KMS-11 (cell line): ENCODE measurements at regions not wholly inside any gene's neighbourhood (a gene's known extent, or its start where the extent isn't known, plus 50 kb on each side); places are given as distances from the start of the nearest gene placed in this dataset.

Source experiments
- H2AFZ ChIP-seq: fragments of 200-600 bp; sonication (generic); 2 replicates; pipeline ENCODE4 v1.6.1; 2016; ENCODE audit warnings: antibody characterized with exemption, mixed run types, low read depth
- H3K27ac ChIP-seq: fragments of 200-600 bp; sonication (generic); 2 replicates; pipeline ENCODE4 v1.6.1; 2016; ENCODE audit warnings: mild to moderate bottlenecking, mixed run types
- H3K27me3 ChIP-seq: fragments of 200-600 bp; sonication (generic); 2 replicates; pipeline ENCODE4 v1.6.1; 2017; ENCODE audit warnings: mild to moderate bottlenecking, low read depth, mixed run types, moderate library complexity; ENCODE audit not compliant: insufficient read depth
- H3K36me3 ChIP-seq: fragments of 200-600 bp; sonication (generic); 2 replicates; pipeline ENCODE4 v1.6.1; 2017; ENCODE audit warnings: mild to moderate bottlenecking, mixed run types; ENCODE audit not compliant: insufficient read depth
- H3K4me1 ChIP-seq: fragments of 200-600 bp; sonication (generic); 2 replicates; pipeline ENCODE4 v1.6.1; 2016; ENCODE audit warnings: mild to moderate bottlenecking, low read depth, mixed run types; ENCODE audit not compliant: poor library complexity, severe bottlenecking
- H3K4me2 ChIP-seq: fragments of 200-600 bp; sonication (generic); 2 replicates; pipeline ENCODE4 v1.7.0; 2016; ENCODE audit warnings: mild to moderate bottlenecking, mixed run types
- H3K4me3 ChIP-seq: fragments of 200-600 bp; sonication (generic); IDR thresholded peaks from 2 replicates; pipeline ENCODE4 v1.6.1; 2017; ENCODE audit warnings: low read depth, low read length, mixed read lengths; ENCODE audit not compliant: insufficient read depth
- H3K79me2 ChIP-seq: fragments of 200-600 bp; sonication (generic); 2 replicates; pipeline ENCODE4 v1.6.1; 2016; ENCODE audit warnings: low read depth, mixed run types; ENCODE audit not compliant: insufficient read depth
- H3K9ac ChIP-seq: fragments of 200-600 bp; sonication (generic); 2 replicates; pipeline ENCODE4 v1.6.1; 2016; ENCODE audit warnings: mild to moderate bottlenecking, mixed run types
- H4K20me1 ChIP-seq: fragments of 200-600 bp; sonication (generic); 2 replicates; pipeline ENCODE4 v1.6.1; 2016; ENCODE audit warnings: mild to moderate bottlenecking, mixed run types; ENCODE audit not compliant: insufficient read depth
- TF ChIP-seq, protein P1 (sequence below): fragments of 200-600 bp; sonication (generic); conservative IDR thresholded peaks from 2 replicates; pipeline ENCODE4 v1.6.1; 2017; ENCODE audit warnings: low read depth, mild to moderate bottlenecking, antibody characterized with exemption, low read length, moderate library complexity, mixed read lengths

GRCh38 chr10:44311563-44312051, 73.3 kb downstream of the CXCL12 start:
- H3K79me2 ChIP-seq, result no peaks in the 10 kb centered on the region
- TF ChIP-seq, protein P1, sequence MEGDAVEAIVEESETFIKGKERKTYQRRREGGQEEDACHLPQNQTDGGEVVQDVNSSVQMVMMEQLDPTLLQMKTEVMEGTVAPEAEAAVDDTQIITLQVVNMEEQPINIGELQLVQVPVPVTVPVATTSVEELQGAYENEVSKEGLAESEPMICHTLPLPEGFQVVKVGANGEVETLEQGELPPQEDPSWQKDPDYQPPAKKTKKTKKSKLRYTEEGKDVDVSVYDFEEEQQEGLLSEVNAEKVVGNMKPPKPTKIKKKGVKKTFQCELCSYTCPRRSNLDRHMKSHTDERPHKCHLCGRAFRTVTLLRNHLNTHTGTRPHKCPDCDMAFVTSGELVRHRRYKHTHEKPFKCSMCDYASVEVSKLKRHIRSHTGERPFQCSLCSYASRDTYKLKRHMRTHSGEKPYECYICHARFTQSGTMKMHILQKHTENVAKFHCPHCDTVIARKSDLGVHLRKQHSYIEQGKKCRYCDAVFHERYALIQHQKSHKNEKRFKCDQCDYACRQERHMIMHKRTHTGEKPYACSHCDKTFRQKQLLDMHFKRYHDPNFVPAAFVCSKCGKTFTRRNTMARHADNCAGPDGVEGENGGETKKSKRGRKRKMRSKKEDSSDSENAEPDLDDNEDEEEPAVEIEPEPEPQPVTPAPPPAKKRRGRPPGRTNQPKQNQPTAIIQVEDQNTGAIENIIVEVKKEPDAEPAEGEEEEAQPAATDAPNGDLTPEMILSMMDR, result no peak
- H3K4me2 ChIP-seq, result peak overlapping the region; percentile 36
- no peak overlapping the region for H3K4me3 ChIP-seq
- H3K4me1 ChIP-seq, result peaks cover 4% of the 10 kb centered on the region
- H3K27me3 ChIP-seq, result no peaks in the 10 kb centered on the region
- H3K36me3 ChIP-seq, result no peaks in the 10 kb centered on the region
- H3K27ac ChIP-seq, result no peak overlapping the region
- peak overlapping the region; percentile 66 for H2AFZ ChIP-seq
- H3K9ac ChIP-seq, result no peak overlapping the region; the same call in 1 of the 2 replicates
- H4K20me1 ChIP-seq, result no peaks in the 10 kb centered on the region

GRCh38 chr10:44310762-44311562, 73.9 kb downstream of the CXCL12 start:
- H3K36me3 ChIP-seq, result no peaks in the 10 kb centered on the region
- TF ChIP-seq, protein P1, result peak; percentile 56
- H3K27me3 ChIP-seq, result no peaks in the 10 kb centered on the region
- peaks cover 4% of the 10 kb centered on the region for H3K4me1 ChIP-seq
- H3K4me2 ChIP-seq, result peak overlapping the region; percentile 36
- no peak overlapping the region for H3K27ac ChIP-seq
- no peaks in the 10 kb centered on the region for H4K20me1 ChIP-seq
- H3K4me3 ChIP-seq, result no peak overlapping the region
- peak overlapping the region; percentile 6; the same call in 1 of the 2 replicates for H3K9ac ChIP-seq
- H2AFZ ChIP-seq, result peak overlapping the region; percentile 66
- H3K79me2 ChIP-seq, result no peaks in the 10 kb centered on the region

GRCh38 chr10:44309939-44310761, 74.7 kb downstream of the CXCL12 start:
- Histone ChIP-seq H3K27ac (no peak overlapping the region), H3K4me2 (peak overlapping the region; percentile 36; the same call in 1 of the 2 replicates), H3K4me3 (no peak overlapping the region), H3K27me3 (no peaks in the 10 kb centered on the region), H4K20me1 (no peaks in the 10 kb centered on the region), H3K36me3 (no peaks in the 10 kb centered on the region), H3K9ac (0 out of 2 replicates have a peak overlapping the region, but pooled peaks have one; percentile 6), H2AFZ (peak overlapping the region; percentile 66), H3K4me1 (peaks cover 4% of the 10 kb centered on the region), H3K79me2 (no peaks in the 10 kb centered on the region)
- TF ChIP-seq, protein P1, result no peak

DNA sequence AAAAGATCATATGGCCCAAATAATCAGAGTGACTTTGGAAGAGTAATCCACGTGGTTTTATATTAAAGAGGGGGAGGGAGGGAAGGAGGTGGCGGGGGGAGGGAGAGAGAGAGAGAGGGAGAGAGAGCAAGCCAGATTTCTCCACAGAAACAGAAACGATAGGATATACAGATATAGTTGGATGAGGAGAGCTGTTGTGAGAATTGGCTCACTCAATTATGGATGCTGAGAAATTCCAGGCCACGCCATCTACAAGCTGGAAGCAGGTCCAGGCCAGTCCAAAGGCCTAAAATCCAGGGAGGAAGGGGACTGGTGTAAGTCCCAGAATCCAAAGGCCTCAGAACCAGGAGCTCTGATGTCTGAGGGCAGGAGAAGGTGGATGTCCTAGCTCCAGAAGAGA, 75.5 kb downstream of the CXCL12 start:
- H2AFZ ChIP-seq, result no peak overlapping the region
- TF ChIP-seq, protein P1, result no peak

More for the DNA sequence above, 75.5 kb downstream of the CXCL12 start:
- Histone ChIP-seq H3K4me1 (peaks cover 4% of the 10 kb centered on the region), H3K4me3 (no peak overlapping the region), H3K79me2 (no peaks in the 10 kb centered on the region), H3K4me2 (no peak overlapping the region), H4K20me1 (no peaks in the 10 kb centered on the region), H3K9ac (no peak overlapping the region), H3K36me3 (no peaks in the 10 kb centered on the region), H3K27ac (no peak overlapping the region), H3K27me3 (no peaks in the 10 kb centered on the region)
